Esophagus squamous epithelium (tissue), 5 donors: ENCODE measurements at regions not wholly inside any gene's neighbourhood (a gene's known extent, or its start where the extent isn't known, plus 50 kb on each side); places are given as distances from the start of the nearest gene placed in this dataset.

Experiments used
- DNase-seq: peaks from one replicate; lab custom pipeline; 2025; lab: John Stamatoyannopoulos, UW
- H3K27ac ChIP-seq, 4 donors: fragments of 200-600 bp; sonication (generic); one replicate each; pipeline ENCODE4 v1.5.1; 2016 to 2019; ENCODE audit warnings: mild to moderate bottlenecking in 1 of 4
- H3K27me3 ChIP-seq, 4 donors: fragments of 200-600 bp; sonication (generic); 1 replicate in 3 of 4; 2 replicates in 1 of 4; pipeline versions ENCODE4 v1.5.1 to v1.6.0; 2017 to 2021; ENCODE audit warnings: antibody characterized with exemption in 1 of 4
- H3K36me3 ChIP-seq, 3 donors: fragments of 200-600 bp; sonication (generic); one replicate each; pipeline ENCODE4 v1.5.1; 2016 to 2019
- H3K4me1 ChIP-seq, 3 donors: fragments of 200-600 bp; sonication (generic); one replicate each; pipeline ENCODE4 v1.5.1; 2017 to 2019
- H3K4me3 ChIP-seq, 4 donors: fragments of 200-600 bp; sonication (generic); 1 replicate in 3 of 4; 2 replicates in 1 of 4; pipeline ENCODE4 v1.5.1; 2016 to 2019; ENCODE audit warnings: mild to moderate bottlenecking in 2 of 4, moderate library complexity in 1 of 4
- H3K9me3 ChIP-seq, 3 donors: fragments of 200-600 bp; sonication (generic); one replicate each; pipeline ENCODE4 v1.5.1; 2016 to 2019
- CTCF ChIP-seq, 6 experiments: fragments of 450-650 bp in 4 of 6; fragments of 200-600 bp in 2 of 6; sonication (generic) in 2 of 6; IDR thresholded peaks; one replicate each; pipeline ENCODE4 v1.5.1; 2016 to 2019; ENCODE audit warnings: antibody characterized with exemption in 6 of 6, mild to moderate bottlenecking in 4 of 6, moderate library complexity in 4 of 6
- POLR2A ChIP-seq, 4 donors: fragments of 450-650 bp; IDR thresholded peaks; one replicate each; pipeline ENCODE4 v1.6.1; 2017; ENCODE audit warnings: antibody characterized with exemption in 4 of 4, mild to moderate bottlenecking in 4 of 4, moderate library complexity in 3 of 4
- WGBS, 2 donors: methylation state at CpG; one replicate each; pipeline ENCODE4 v1.1.5; 2018; 5-methylcytosine and 5-hydroxymethylcytosine counted together
- intact Hi-C: fragments of 100-400 bp; cut with DNase I; formaldehyde crosslinking; loops from one replicate; pipeline ENCODE4 v1.15.0; 2022
- donor health status: DM: yes; HTN: yes; CAD: no.

GRCh38 chr15:92328207-92328606 is 65.5 kb upstream of the ST8SIA2 start:
- TF ChIP-seq POLR2A (IDR thresholded peaks at IDR 0.05) (no peak), CTCF (IDR thresholded peaks at IDR 0.05) (no peak)
- no peak for DNase-seq
- no peak overlapping the region for H3K27ac ChIP-seq
- 81 to 85% methylated on average over 1 of the region's 1 CpG for WGBS, 2 donors
- H3K4me3 ChIP-seq, result no peak overlapping the region
- no peaks in the 10 kb centered on the region for H3K36me3 ChIP-seq
- peaks cover 0 to 3% (median 0%) of the 10 kb centered on the region in 4 donors for H3K27me3 ChIP-seq
- peaks cover 0 to 12% (median 0%) of the 10 kb centered on the region in 3 donors for H3K4me1 ChIP-seq
- peaks cover 0 to 10% (median 0%) of the 10 kb centered on the region in 3 donors for H3K9me3 ChIP-seq
- intact Hi-C loops, result no loop called here

DNA sequence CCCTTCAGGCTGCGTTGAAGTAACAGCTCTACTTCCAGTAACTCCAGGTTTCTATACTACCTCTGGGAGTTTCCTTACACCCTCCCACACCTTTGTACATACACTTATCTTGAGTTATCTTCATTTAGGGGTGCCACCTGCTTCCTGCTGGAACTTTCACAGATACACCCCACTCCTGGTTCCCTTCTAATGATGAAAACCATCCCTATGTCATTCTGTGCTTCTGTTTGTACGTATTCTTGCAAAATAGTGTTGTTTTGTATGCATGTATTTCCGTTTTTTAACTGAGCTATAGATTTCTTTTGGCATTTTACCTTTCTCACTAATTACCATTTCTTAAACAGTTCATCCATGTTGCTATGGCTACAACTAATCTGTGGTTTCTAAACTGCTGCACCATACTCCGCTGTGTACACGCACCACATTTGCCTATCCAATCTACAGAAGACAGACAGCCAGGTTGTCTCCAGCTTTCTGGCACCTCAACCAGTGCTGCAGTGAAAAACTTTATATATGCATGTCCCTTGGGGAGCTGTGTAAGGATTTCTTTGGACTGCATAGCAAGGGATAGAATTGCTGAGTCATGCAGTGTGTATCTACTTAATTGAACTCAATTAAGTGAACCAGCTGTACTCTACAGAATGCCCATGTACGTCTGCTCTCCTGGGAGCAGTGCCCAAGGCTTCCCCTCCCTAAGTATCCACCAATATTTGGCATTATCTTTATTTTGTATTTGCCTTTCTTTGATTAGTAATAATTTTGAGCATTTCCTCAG is 61.4 kb upstream of the ST8SIA2 start:
- no peaks in the 10 kb centered on the region for H3K36me3 ChIP-seq
- H3K4me1 ChIP-seq, result no peaks in the 10 kb centered on the region
- TF ChIP-seq POLR2A (IDR thresholded peaks at IDR 0.05) (no peak), CTCF (IDR thresholded peaks at IDR 0.05) (no peak)
- peaks cover 0 to 8% (median 0%) of the 10 kb centered on the region in 4 donors for H3K27me3 ChIP-seq
- H3K4me3 ChIP-seq, result no peak overlapping the region
- DNase-seq, result no peak
- no peak overlapping the region for H3K27ac ChIP-seq
- intact Hi-C loops, result no loop called here
- 75 to 82% methylated on average over 6 of the region's 6 CpGs for WGBS, 2 donors
- peaks cover 0 to 10% (median 0%) of the 10 kb centered on the region in 3 donors for H3K9me3 ChIP-seq

DNA sequence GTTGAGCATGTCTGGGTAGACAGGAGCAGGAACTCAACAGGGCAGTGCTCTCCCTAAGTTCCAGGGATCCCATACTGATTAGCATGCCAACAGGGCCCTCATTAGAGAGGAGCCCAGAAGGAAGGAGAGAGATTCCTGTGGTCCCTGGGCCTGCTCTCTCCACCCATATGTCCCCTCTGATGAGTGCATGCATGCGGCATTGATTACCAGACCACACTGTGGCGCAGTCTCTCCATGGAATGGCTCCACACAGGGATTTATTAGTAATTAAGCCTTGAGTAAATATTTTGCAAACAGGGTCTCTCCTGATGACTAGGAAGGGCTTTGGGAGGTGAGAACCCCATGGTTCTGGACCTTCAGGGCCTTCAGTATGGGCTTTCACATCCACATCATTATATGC is 60.0 kb upstream of the ST8SIA2 start:
- Histone ChIP-seq H3K4me1 (no peaks in the 10 kb centered on the region), H3K27ac (no peak overlapping the region), H3K9me3 (peaks cover 0 to 10% (median 0%) of the 10 kb centered on the region in 3 donors), H3K4me3 (no peak overlapping the region), H3K27me3 (peaks cover 0 to 8% (median 0%) of the 10 kb centered on the region in 4 donors), H3K36me3 (no peaks in the 10 kb centered on the region)
- intact Hi-C loops, result no loop called here
- 50 to 88% methylated on average over 2 of the region's 2 CpGs for WGBS, 2 donors
- TF ChIP-seq POLR2A (IDR thresholded peaks at IDR 0.05), result no peak
- DNase-seq, result no peak

DNA sequence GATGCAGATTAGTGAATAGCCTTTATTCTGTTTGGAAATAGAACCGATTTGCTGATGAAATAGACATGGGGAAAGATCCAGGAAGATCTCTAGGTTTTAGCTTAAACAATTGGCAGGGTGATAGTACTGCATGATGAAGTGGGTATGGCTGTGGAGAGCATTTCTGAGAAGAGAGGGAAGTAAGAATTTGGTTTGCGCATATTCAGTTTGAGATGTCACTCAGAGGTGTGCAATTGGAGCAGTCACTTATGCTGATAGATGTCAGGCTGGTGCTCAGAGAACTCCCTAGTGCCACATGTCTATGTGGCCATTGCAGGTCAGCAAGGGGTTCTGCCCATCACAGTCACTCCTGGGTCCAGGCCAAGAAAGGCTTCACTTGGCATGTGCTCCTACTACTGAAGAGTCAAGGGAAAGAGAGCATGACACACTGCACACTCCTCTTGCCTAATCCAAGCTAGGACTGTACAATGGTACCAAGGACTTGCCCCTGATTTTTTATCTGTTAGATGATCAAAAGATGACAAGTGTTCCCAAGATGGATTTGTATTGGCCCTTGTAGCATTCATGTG is 57.2 kb upstream of the ST8SIA2 start:
- H3K27me3 ChIP-seq, result peaks cover 0 to 13% (median 0%) of the 10 kb centered on the region in 4 donors
- no peaks in the 10 kb centered on the region for H3K36me3 ChIP-seq
- peaks cover 0 to 10% (median 0%) of the 10 kb centered on the region in 3 donors for H3K9me3 ChIP-seq
- H3K27ac ChIP-seq, result no peak overlapping the region
- 39 to 47% methylated on average over 1 to 2 of the region's 2 CpGs for WGBS, 2 donors
- DNase-seq, result no peak
- no peak for TF ChIP-seq CTCF (IDR thresholded peaks at IDR 0.05)
- TF ChIP-seq POLR2A (IDR thresholded peaks at IDR 0.05), result no peak
- H3K4me1 ChIP-seq, result no peaks in the 10 kb centered on the region
- intact Hi-C loops, result no loop called here
- H3K4me3 ChIP-seq, result no peak overlapping the region

GRCh38 chr15:92339361-92339760 is 54.3 kb upstream of the ST8SIA2 start:
- intact Hi-C loops, result no loop called here
- Histone ChIP-seq H3K4me1 (peaks cover 0 to 4% (median 2%) of the 10 kb centered on the region in 3 donors), H3K9me3 (no peaks in the 10 kb centered on the region), H3K27me3 (peaks cover 0 to 38% (median 0%) of the 10 kb centered on the region in 4 donors), H3K27ac (no peak overlapping the region), H3K36me3 (no peaks in the 10 kb centered on the region), H3K4me3 (no peak overlapping the region)
- no peak for DNase-seq
- TF ChIP-seq CTCF (IDR thresholded peaks at IDR 0.05) (no peak), POLR2A (IDR thresholded peaks at IDR 0.05) (no peak)
- 72 to 94% methylated on average over 3 of the region's 3 CpGs for WGBS, 2 donors
